HUDEP-2 (cell line): ENCODE measurements at regions not wholly inside any gene's neighbourhood (a gene's known extent, or its start where the extent isn't known, plus 50 kb on each side); places are given as distances from the start of the nearest gene placed in this dataset.

Experiments
- DNase-seq, 76 experiments: peaks; one replicate each; lab custom pipeline; 2025; ENCODE audit not compliant: unreplicated experiment in 76 of 76; lab: John Stamatoyannopoulos, UW

DNA sequence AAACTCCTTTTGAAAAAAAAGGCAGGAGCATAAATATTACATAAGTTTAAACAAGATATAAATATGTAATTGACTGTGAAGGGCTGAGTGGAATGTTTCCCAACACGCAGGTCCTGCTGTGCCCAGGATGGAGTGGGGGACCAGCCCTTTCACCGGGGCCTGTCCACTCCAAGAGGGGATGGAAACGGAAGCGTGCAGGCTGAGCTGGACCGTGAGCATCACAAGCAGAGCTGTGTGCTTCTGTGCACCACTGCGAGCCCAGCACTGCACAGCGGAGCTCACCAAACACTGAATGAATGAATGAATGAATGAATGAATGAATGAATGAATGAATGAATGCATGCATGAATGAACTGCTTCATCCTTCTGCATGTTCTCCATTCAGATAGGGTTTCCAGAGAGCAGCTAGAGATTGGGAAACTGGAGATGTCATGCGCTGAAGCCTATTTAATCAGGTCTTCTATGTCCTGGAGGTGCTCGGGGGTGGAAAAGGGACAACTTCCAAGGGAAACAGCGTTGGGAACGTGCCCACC lies 157.7 kb downstream of the ANKRD60 start:
- DNase-seq, result no peak

- DNase-seq, result no peak
Observed at GRCh38 chr20:58069796-58070663, 158.4 kb downstream of the ANKRD60 start.

GRCh38 chr20:58069207-58069606 lies 159.2 kb downstream of the ANKRD60 start:
- no peak for DNase-seq

DNA sequence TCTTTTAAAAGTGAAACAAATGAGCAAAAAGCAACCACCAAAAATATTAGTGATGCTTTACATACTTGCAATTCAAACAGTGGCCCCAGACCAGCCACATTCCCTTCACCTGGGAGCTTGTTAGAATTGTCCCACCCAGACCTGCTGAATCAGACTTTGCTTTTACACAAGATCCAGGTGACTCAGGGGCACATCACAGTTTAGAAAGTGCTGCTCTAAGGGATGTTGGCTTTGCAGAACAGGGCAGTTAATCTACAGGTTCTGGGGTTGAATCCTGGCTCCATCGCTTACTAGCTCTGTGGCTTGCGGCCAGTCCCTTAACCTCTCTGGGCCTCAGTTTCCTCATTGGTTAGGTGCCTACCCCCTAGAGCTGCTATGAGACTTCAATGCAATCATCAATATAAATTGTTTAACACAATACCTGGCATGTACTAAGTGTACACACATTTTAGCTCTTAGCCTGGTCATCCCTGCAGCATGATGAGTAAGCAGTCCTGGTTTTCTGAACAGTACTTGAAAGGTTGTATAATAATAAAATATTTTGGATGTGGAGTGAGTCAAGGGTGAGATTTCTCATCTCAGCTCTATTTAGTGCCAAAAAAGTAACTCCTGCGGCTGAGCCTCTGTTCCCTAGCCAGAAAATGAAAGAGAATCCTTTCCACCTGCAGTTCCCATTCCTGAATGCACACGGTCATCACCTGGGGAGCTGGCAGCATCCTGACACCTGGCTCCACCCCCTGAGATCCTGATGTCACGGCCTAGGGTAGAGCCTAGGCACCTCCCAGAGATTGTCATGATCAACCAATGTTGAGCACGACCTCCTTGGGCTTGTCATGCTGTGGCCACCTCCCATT lies 162.7 kb downstream of the ANKRD60 start:
- no peak for DNase-seq

DNA sequence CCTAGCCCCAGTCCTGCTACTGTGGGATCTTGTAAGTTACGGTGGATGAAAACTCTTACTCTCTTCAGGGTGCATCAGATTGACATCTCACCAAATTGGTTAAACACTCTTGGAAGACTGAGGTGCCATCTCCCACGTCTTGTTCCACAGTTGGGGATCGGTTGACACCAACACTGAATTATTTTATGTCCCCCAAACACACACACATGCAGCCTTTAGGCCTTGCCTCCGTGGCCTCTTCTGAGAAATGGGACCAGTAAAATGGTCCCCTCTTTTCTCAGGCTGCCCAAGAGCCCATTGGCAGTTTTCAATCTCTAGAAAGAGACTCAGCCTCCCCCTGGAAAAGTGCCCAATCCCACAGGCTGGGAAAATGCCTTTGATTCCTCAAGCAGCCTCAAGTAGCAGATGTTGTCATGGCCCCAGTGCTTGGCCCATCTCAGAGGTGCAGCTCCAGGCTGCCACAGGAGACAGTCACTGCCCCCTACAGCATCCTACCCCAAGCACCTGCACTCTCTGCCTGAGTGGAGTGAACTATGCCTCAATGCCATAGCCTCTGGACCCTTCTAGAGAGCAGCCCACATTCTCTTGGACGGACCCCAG lies 163.9 kb downstream of the ANKRD60 start:
- DNase-seq, result no peak

- DNase-seq, result no peak
Observed at GRCh38 chr20:58059260-58059544, 169.3 kb downstream of the ANKRD60 start.

DNA sequence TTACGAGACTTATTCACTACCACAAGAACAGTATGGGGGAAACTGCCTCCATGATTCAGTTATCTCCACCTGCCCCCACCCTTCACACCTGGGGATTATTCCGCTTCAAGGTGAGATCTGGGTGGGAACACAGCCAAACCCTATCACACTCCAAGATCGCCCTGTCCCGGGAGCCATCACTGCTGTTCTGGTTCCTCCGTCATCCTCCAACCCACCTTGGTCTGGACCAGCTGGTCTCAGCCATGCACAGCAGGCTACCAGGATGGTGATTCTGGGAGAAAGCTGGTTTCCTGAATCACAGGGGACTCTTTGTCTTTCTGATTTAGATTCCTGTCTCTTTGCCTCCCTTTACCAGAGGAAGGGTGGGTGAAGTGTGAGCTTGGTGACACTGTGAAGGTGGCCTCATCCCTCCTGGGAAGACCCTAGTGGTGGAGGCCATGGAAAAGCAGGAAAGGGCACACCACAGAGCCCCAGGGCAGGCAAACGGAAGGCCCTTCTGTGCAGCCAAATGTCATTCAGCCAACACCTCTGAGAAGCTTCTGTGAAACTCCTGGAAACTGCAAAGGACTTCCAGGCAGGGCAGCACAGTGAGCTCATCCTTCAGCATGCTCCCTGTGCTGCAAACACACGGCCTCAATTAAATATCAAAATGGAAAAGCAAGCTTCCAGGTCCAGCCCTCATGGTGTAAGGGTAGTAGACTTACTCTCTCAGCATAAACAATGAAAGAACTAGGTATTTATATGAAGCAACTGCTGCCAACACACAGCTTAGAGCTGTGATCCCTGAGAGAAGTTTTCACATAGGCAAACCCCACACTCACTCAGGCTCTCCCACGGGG lies 169.8 kb downstream of the ANKRD60 start:
- no peak for DNase-seq

DNA sequence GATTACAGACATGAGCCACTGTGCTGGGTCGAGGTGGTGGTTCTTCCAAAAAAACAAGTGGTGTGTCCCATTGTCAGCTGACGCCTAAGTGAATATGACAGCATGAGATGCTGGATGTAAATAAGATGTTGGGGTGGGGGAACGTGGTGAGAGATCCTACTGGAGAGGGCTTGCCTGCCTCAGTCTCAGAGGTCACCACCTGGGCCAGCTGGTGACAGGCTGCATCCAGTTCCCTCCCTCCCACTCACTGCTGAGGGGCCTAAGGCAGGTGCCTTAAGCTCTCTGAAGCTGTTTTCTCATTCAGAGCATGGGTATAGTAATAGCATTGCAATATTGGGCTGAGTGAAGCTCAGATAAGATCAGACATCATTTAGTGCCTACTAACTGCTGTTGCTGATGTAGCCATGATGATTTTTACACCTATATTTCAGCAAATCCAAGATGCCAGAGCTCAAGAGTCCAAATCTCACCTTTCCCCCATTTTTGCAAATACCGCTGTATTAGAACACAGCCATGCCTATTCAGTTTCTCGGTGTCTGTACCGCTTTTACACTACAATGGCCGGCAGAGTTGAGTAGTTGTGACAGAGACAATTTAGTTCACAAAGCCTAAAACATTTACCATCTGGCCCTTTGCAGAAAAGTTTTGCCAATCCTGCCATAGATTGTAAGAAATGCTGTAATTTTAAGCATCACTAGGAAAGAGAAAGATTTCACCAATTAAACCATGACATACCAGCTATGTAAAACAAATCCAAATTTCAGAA lies 171.3 kb downstream of the ANKRD60 start:
- DNase-seq, result no peak

GRCh38 chr20:58056021-58056591 lies 172.3 kb downstream of the ANKRD60 start:
- DNase-seq, result no peak

DNA sequence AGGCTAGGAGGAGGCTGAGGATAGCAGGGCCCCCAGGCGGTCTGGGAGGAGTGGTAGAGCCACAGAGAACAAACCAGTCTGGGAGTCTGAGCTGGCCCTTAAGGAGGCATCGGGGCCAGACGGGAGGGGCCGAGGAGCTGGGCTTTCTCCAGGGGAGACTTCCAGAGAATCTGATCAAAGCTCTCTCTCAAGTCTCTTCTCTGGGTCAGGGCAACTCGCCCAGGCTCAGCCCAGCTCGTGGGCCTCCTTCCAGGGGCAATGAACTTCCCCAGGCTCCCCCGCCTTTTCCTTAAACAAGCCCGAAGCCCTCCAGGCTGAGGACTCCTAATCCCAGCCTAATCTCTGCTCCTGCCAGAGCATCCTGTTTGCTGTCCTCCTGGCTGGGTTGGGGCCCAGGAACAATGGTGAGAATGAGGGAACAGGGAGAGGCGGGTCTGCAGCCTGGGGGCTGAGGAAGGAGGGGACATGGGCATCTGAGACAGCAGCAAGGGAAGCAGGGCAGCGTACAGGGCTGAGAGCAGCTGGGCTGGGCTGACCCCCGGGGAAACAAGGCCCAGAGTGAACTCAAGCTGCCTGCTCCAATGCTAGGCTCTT lies 173.6 kb downstream of the ANKRD60 start:
- no peak for DNase-seq

GRCh38 chr20:58054082-58054779 lies 174.2 kb downstream of the ANKRD60 start:
- no peak for DNase-seq

DNA sequence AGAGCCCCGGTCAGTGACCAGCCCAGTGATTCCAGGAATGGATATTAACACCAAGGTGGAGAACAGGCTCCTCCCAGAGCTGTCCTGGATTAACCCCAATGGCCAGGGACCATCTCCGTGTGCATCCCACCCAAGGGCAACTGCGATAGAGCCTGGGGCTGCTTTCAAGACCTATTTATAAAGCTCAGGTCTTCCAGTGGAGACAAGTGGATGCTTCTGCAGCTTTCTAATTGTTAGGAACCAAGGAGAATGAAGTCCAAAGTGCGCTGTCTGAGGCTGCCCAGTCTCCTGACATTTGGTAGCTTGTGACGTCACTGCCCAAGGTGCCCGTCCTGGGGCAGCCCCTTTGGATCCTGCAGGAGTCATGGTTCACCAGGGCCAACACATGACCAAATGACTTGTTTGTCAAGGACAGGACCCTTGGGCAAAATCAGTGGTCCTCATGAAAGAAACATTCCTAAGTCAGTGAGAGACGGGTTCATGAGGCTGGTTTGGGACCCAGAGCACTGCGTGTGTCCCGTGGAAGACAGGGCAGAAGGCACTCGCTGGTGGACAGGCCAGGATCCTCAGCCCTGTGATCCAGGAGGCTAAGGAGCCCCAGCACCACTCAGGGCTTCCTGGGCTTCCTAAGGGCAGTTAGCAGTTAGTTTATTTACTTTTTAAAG lies 174.9 kb downstream of the ANKRD60 start:
- no peak for DNase-seq

DNA sequence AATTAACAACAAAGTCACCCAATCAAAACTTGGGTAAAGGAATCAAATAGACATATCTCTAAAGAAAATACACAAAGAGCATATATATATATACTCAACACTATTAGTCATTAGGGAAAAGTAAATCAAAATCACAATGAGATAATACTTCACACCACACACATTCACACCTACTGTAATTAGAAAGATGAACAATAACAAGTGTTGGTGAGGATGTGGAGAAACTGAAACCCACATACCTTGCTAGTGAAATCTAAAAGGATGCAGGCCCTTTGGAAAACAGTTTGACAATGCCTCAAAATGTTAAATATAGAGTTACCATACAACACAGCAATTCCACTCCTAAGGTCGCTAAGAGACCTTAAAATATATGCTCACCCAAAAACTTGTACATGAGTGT lies 177.1 kb downstream of the ANKRD60 start:
- no peak for DNase-seq

DNA sequence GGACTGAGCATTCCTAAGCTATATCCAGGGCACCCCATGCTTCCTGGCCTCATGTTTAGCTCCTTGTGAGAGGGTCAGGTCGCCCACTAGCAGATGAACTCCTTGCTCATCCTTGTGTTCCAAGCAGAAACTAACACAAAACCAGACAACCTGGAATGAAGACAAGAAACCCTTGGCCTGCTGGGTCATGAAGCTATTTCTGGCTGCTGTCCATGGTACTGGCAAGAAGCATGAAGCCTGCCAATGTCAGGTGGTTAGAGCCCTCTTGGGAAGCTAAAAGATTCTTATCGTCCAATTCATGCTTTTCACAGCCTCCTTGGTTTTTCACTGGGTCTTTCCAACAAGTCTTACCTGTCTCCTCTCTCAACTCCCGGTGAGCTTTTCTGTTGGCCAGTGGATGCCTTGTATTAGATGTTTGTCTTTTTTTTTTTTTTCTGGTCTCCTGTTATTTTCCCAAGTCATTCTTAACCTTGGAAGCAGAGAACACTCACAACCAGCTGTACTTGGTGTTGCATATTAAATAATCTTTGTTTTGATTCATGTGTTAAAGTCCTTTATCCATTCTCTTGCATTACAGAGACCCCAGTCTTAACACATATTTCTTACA lies 180.3 kb downstream of the ANKRD60 start:
- peak in 4 of 76 experiments; percentile 1 to 22 (median 8) for DNase-seq

DNA sequence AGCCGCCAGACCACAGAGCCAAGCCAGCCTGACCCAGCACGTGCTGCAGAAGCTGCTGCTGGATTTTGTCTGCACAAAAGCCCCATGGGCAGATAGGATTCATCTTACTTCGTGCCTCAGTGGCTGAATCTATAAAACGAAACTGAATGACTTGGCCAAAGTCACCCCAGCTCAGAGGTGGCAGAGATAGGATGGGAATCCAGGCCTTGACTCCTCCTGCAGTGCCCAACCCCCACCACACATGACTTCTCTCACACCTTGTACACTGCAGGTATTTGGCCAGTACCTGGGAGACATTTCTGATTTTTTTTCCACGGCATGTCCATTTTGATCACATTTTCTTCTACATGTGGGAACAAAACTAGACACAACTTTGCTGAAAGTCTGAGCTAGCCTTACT lies 182.1 kb downstream of the ANKRD60 start:
- DNase-seq, result no peak

- no peak for DNase-seq
Observed at GRCh38 chr20:58045579-58045978, 182.9 kb downstream of the ANKRD60 start.

GRCh38 chr20:58044931-58045555 lies 183.4 kb downstream of the ANKRD60 start:
- no peak for DNase-seq
